ENCODE measurements at regions not wholly inside any gene's neighbourhood (a gene's known extent, or its start where the extent isn't known, plus 50 kb on each side); places are given as distances from the start of the nearest gene placed in this dataset.

GRCh38 chr22:26893173-26894110, 236.1 kb downstream of the MIAT start:
- no peak for DNase-seq (ENCODE audit: low read depth)

DNA sequence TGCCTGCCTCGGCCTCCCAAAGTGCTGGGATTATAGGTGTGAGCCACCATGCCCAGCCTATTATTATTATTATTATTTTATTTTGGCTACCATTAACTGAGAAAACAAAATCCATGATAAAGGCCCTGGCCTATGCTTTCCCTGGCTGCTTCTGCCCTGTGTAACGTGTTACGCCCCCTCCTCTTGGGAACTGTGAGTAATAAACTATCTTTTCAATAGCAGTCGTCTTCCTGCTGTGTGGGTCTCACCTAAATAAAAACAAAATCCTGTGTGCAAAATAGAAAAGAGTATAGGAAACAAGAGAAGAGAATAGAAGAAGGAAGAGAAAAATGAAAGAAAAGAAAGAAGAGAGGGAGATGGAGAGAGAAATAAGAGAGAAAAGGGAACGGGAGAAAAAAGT, 237.0 kb downstream of the MIAT start:
- DNase-seq (ENCODE audit: low read depth) = no peak

- DNase-seq (ENCODE audit: low read depth) = no peak
Observed at GRCh38 chr22:26894766-26895485, 237.5 kb downstream of the MIAT start.

DNA sequence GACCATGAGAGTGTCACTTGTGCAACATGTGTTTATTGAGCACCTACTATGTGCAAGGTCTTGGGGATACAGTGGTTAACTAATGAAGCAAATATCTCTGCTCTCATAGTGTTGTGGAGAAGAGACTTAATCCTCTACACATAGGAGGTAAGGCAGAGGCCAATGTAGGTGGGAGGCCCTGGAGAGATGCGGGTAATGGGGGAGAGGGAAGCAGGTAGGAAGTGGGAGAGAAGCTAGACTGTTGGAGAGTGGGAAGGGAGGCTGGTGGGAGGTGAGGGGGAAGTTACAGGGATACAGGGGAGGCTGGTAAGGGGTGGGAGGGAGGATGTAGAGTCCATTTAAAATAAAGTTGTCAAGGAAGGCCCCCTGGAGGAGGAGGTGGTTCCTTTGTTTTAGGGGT, 240.0 kb downstream of the MIAT start:
- no peak for DNase-seq (ENCODE audit: low read depth)

DNA sequence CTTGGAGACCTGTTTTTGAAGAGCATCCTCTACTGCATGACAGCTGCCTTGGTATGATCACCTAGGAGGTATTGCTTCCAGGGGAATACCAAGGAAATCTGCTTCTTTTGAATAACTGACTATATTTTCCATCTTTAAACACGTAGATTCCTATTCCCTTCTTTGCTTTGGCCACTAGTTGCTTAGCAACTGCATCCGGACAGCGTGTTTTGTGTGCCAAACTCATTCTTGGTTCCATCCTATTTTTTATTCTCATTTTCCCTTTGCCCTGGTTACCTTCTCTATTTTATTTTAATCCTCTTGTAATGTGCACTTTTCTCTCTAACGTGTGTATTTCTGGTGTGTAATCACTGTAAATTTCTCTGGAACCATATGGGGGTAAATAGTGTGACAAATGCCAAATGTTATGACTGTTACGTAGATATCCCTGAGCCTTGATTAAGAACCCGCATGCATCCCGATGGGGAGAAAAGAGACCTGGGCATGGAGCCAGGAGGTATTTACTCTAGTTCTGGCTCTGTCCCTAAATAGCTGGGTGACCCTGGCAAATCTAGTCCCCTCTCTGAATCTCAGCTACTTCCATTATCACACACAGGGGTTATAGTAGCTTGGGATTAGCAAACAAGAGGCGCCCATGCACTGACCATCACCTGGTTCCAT, 241.7 kb downstream of the MIAT start:
- no peak for DNase-seq (ENCODE audit: low read depth)

GRCh38 chr22:26900787-26901186, 243.4 kb downstream of the MIAT start:
- DNase-seq (ENCODE audit: low read depth) = no peak

DNA sequence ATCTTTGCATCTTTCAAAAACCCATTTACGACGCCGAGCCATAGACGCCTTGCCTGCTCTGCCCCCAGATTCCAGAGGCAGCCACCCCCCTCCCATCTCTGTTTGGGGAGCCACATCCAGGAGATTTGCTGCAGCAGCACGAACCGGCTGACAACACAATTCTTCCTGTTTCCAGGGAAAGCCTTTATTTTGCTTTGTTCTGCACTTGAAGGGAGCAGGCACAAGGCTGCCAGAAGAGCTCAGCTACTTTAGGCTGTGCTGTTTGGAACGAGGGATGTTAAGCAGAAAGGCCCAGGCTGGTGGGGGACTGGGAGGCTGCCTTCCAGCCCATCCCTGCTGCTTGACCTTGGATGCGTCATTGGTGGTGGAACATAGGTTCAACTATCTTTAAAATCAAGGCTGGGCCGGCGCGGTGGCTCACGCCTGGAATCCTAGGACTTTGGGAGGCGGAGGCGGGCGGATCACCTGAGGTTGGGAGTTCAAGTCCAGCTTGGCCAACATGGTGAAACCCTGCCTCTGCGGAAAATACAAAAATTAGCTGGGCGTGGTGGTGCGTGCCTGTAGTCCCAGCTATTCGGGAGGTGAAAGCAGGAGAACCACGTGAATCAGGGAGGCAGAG, 243.9 kb downstream of the MIAT start:
- no peak for DNase-seq (ENCODE audit: low read depth)

- no peak for DNase-seq (ENCODE audit: low read depth)
Observed at GRCh38 chr22:26902401-26903029, 245.1 kb downstream of the MIAT start.

- no peak for DNase-seq (ENCODE audit: low read depth)
Observed at GRCh38 chr22:26903030-26903856, 245.9 kb downstream of the MIAT start.

DNA sequence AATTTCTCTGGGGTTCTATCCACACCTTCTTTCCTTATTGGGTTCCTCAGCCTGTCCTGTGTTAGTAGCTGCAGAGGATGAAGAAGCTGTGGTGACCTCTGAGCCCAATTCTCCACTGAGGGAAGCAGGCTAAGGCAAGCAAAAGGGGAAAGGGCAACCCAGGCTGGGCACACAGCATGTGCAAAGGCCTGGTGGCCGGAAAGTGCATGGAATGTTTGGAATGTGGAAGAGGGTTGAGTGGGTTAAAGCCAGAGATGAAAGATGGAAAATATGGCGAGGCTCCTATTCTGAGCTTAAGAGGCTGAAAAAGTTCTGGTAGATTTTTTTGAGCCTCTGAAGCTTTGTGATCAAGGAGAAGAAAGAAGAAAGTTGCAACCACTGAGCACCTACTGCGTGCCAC, 247.1 kb downstream of the MIAT start:
- no peak for DNase-seq (ENCODE audit: low read depth)

- DNase-seq (ENCODE audit: low read depth) = no peak
Observed at GRCh38 chr22:26905076-26905475, 247.7 kb downstream of the MIAT start.

DNA sequence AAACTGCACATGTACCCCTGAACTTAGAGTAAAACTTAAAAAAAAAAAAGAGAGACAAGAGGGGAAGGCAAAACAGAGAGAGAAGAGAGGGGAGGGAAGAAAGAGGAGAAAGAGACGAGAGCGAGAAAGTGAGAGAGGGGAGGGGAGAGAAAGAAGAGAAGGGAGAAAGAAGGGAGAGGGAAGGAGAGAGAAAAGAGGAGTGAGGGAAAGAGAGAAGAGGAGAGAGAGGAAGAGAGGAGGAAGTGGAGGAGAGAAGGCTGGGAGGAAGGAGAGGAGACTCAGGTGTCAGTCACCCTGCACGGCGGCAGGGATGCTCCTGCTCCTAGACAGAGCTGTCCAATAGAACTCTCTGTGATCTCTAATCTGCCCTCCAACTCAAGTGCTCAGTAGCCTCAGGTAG, 248.3 kb downstream of the MIAT start:
- DNase-seq (ENCODE audit: low read depth) = no peak

DNA sequence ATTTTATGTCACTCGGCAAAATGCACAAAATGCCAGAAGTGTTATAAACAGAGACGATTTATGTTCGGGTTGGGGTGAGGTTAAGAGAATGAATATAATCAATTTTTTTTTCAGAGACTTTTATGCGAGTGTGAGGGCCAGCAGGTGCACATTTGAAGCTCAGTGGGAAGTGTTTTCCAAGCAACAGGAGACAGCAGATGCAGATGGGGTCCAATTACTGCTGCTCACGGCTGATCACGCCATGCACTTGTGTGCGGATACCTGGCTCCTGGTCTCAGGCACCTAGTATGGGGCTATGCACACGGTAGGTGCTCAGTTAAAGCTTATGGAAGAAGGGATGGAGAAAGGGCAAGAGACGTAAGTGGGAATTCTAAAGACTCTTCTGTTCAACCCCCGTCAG, 249.1 kb downstream of the MIAT start:
- no peak for DNase-seq (ENCODE audit: low read depth)

GRCh38 chr22:26907366-26907765, 250.0 kb downstream of the MIAT start:
- DNase-seq (ENCODE audit: low read depth) = no peak

GRCh38 chr22:26910845-26911244, 253.5 kb downstream of the MIAT start:
- DNase-seq (ENCODE audit: low read depth) = no peak

GRCh38 chr22:26912655-26913345, 255.4 kb downstream of the MIAT start:
- DNase-seq (ENCODE audit: low read depth) = no peak

DNA sequence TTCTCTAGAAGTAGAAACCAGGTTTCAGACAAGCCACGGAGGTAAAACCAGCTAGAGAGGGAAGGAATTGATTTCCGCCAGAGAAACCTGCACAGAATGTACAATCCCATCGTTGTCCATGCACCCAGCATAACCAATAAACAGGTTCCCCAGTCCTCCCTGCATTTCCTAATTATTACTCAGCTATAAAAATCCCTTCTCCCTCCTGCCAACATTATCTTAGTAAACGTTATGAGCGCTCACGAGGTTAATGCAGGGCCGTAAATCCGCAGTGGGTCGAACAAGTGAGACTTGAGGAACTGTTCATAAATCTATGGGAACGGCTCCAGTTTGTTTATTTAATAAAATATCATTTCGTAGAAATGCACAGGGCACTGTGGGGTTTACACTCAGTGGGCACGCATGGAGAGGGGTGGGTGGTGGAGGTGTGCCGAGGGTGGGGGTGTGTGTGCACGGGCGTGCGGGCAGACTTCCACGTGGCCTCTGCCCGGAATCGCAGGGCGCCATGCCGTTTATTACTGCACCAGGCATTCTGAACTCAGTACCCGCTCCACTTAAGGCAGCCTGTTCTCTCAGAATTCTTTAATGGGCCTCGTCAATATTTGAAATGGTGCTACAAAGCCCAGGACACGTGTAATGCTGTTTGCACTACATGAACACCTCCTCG, 257.3 kb downstream of the MIAT start:
- no peak for DNase-seq (ENCODE audit: low read depth)

DNA sequence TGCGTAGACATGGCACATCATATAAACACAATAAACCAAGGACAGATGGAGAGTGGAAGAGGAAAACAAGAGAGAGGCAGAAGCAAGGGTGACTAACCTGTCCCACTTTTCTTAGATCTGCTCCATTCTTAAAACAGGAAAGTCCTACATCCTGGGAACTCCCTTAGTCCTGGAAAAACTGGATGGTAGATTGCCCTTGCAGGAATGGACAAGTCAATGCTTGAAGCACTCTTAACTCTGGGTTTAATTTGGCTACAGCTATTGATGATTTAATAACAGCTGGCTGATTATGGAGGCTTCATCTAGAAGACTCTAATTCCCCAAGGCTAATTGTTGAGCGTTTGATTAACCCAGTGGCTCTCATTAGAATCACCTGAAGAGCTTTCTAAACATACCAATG, 258.8 kb downstream of the MIAT start:
- DNase-seq (ENCODE audit: low read depth) = no peak

DNA sequence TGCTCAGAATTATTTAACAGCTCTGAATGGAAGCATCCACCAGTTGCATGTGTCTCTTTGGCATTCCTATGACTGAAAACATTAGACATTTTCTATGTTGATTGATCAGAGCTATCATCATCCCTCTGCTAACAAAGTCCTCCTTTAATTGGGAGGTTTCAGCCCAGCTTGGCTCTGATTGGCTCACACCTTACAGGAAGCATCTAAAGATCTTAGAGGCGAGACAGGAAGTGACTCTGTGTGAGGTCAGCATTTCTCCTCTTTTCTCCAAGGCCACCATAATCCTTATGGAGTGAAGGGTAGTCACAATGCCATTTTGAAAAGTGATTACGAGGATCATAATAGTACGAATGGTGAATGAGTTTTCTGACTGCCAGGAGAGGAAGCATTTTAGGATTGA, 260.8 kb downstream of the MIAT start:
- no peak for DNase-seq (ENCODE audit: low read depth)

- no peak for DNase-seq (ENCODE audit: low read depth)
Observed at GRCh38 chr22:26921726-26922125, 264.3 kb downstream of the MIAT start.
